RPMI7951 (cell line): ENCODE measurements at regions not wholly inside any gene's neighbourhood (a gene's known extent, or its start where the extent isn't known, plus 50 kb on each side); places are given as distances from the start of the nearest gene placed in this dataset.
"Not testable (repeated sequence)": the region's sequence is repeated elsewhere in the genome, so short reads cannot be mapped to it uniquely, and the experiment has no call there.

Experiments used
- DNase-seq: peaks from one replicate; pipeline ENCODE4 v3.0.0-alpha.2; 2012; ENCODE audit warnings: low read depth

DNA sequence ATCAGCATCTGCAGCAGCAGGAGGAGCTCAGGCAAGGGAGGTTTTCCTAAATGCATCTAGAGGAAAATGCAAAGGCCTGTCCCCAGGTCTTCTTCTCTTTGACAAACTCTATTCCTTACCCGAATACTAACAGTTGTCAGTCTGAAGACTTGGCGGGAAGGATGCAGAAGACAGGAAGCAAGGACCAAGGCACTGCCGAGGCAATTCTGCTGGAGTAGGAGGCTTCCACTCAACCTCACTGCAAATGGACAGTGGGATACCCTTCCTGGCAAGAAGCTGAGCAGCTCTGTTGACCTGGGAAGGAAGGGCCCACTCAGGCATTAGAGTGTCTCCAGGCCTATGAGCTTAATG, 373.0 kb downstream of the CCSER2 start:
- no peak for DNase-seq

DNA sequence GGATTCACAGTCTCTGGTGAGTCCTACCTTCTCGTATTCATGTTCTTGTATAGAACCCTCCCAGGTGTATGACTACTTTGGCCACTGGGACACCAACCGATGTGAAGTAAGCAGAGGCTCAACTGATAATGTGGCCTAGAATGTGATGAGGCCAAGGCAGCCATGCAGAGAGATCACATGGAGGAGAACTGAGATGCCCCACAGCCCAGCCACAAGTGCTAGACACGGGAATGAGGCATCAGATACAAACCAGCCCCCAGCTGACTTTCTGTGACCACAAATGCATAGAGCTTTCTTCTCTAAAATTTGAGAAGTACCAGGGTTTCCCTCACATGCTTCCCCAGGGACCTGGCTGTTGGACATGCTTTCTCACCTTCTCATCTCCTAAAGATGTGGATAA, 375.7 kb downstream of the CCSER2 start:
- no peak for DNase-seq

DNA sequence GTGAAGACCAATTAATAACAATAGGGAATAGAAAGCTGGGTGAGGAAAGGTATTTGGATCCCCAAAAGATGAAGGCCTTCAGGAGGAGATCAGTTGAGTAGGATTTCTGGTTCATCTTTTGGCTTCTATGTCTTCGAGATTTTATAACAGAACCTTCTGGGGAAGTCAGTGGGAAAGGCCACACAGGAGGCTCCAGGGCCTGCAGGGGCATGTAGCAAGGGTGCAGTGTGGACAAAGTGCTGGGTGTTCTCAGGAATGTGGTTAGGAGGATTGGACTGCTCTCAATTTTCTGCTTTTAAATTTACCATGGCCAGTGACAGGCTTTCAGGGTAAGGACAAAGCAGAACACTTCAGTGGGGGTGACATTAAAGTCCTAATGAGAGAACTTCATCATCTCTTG, 378.0 kb downstream of the CCSER2 start:
- no peak for DNase-seq

DNA sequence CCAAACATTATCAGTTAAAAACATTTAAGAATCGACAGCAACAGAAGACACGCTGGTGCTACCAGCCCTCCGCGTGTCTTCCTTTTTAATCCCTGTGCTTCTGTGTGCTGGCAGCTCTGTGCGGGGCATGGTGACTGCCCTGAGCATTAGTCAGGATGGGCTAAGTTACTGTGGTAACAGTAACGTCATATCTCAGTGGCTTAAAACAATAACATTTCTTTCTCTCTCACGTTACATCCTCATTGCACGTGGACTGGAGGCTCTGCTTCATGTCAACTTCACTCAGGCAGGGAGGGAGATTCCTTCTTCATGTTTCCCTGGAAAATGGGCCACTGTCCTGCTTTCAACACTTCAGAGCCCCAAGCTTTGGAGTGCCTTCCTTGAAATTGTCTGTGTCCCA, 378.5 kb downstream of the CCSER2 start:
- no peak for DNase-seq

DNA sequence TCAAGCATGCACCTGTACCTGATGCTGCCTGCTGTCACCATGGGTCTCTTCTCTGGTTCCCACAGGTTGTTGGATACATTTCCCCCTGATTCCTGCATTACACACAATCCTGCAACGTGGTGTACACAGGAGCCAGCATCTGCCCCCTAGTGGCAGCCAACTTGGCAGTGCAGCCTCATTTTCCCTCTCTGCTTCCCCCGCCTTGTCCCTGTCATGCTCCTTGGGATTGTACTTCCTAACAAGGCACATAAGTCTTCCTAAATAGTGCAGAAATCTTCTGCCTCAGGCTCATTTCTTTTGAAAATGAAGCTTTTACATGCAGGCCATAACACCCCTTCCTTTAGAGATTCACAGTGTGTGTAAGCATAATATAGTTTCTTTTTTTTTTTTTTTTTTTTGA, 387.5 kb downstream of the CCSER2 start:
- peak; percentile 6 for DNase-seq

DNA sequence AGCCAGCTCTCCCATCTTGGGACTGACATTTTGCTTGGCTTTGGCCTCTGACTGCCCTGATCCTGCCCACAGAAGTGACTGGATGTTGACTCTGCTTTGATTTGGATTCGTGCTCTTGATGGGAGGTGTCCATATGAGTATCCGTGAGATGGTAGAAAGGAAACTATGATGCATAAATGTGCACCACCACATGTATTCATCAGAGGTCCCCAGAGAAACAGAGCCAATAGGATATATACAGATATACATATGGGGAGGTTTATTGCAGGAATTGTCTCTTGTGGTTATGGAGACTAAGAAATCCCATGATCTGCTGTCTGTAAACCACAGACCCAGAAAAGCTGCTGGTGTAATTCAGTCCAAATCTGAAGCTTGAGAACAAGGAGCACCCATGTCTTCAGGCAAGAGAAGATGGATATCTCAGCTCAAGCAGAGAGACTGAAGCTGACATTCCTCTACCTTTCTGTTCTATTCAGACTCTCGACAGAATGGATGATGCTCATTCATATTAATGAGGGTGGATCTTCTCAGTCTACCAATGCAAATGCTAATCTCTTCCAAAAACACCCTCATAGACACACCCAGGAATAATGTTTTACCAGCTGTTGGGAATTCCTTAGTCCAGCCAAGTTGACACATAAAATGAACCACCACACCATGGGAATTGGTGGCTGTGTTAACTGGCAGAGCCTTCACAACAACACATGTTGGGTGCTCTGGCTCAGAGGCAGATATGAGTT, 390.7 kb downstream of the CCSER2 start:
- no peak for DNase-seq

DNA sequence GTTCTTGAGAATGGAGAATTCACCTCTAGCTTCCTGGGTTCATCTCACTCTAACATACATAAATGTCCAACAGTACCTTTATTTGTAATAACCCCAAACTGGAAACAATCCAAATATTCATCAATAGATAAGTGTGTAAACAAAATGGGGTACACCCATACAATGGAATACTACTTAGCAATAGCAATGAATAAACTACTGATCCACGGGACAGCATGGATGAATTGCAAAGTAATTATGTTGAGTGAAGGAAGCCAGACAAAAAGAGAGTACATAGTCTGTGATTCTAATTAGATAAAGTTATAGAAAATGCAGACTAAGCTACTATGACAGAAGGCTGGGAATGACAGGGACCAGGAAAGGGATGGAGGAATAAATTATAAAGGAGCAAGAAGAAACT, 391.3 kb downstream of the CCSER2 start:
- DNase-seq, result no peak

DNA sequence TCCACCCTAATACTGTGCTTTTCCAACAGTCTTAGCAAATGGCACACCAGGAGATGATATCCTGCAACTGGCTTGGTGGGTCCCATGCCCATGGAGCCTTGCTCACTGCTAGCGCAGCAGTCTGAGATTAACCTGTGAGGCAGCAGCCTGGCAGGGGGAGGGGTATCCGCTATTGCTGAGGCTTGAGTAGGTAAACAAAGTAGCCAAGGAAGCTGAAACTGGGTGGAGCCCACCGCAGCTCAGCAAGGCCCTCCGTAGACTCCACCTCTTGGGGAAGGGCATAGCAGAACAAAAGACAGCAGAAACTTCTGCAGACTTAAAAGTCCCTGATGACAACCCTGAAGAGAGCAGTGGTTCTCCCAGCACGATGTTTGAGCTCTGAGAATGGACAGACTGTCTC, 399.0 kb downstream of the CCSER2 start:
- DNase-seq, result no peak

DNA sequence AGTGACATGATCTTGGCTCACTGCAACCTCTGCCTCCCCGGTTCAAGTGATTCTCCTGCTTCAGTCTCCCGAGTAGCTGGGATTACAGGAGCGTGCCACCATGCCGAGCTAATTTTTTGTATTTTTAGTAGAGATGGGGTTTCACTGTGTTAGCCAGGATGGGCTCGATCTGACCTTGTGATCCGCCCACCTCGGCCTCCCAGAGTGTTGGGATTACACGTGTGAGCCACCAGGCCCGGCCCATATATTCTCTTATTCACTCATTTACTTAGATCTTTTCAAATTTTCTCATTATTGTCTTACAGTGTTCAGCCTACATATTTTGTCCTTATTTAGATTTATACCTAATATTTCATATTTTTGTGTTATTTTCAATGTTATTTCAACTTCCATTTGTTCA, 410.7 kb downstream of the CCSER2 start:
- not testable (repeated sequence) for DNase-seq

DNA sequence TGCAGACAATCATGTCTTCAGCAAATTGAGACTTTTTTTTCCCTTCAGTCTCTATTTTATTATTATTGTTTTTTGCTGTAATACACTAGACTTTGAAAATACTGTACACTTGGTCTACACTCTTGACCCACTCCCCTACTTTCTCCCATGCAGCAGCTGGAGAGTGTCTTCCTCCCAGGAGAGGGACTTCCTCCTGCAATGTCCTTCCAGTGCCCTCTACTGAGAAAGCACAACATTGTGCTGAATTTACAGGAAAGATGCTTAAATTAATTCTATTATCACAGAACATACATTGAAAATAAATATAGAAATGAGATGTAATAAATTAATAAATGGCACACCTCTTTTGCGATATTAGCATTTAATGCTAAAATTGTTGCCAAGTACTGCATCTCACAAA, 411.3 kb downstream of the CCSER2 start:
- no peak for DNase-seq

DNA sequence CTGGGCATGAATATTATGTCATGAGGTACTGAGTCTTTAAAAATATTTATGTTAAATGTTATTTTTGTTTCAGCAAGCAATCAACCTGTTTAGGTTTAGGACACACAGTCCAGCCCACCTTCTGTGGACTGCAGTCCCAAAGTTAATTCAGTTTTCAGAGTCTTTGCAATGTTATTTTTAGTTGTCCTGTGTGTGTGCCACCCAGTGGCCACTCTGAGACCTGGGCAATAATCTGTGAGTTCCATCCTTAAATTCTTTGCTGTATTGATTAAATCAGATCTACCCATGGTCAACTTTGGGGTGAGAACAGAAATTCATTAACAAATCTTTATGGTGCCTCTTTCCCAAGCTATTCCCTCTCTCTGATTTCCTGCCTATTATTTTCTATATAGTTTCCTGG, 415.1 kb downstream of the CCSER2 start:
- DNase-seq, result no peak

DNA sequence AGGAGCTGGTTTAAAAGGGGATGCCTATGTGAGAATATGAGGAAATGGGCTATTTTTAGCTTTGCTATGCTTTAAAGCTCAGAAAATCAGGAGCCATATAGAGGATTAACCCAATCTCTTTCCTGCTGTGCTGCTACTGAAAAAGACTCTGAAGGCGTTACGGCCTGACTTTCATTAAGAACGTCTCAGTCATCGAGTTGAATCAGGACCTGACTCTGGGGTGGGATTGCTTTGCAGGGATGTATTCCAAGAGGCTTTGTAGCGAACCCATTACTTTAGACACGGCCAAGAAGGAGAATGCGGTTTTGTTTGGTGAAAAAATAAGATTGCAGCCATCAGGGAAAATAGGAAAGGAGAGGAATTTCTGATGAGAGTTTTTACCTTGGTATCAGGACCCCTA, 426.9 kb downstream of the CCSER2 start:
- DNase-seq, result no peak

DNA sequence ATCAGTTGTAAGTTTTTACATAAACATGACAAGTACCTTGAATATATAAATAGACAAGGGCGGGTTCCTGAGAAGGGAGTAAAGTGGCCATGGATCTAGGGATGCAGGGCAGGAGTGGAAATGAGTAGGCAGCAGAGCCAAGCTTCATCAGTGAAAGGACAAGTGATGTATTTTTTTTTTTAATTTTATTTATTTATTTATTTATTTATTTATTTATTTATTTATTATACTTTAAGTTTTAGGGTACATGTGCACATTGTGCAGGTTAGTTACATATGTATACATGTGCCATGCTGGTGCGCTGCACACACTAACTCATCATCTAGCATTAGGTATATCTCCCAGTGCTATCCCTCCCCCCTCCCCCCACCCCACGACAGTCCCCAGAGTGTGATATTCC, 428.3 kb downstream of the CCSER2 start:
- DNase-seq, result not testable (repeated sequence)

DNA sequence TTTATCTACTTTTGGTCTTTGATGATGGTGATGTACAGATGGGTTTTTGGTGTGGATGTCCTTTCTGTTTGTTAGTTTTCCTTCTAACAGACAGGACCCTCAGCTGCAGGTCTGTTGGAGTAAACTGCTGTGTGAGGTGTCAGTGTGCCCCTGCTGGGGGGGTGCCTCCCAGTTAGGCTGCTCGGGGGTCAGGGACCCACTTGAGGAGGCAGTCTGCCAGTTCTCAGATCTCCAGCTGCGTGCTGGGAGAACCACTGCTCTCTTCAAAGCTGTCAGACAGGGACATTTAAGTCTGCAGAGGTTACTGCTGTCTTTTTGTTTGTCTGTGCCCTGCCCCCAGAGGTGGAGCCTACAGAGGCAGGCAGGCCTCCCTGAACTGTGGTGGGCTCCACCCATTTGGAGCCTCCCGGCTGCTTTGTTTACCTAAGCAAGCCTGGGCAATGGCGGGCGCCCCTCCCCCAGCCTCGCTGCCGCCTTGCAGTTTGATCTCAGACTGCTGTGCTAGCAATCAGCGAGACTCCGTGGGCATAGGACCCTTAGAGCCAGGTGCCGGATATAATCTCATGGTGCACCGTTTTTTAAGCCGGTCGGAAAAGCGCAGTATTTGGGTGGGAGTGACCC, 433.7 kb downstream of the CCSER2 start:
- DNase-seq, result not testable (repeated sequence)

DNA sequence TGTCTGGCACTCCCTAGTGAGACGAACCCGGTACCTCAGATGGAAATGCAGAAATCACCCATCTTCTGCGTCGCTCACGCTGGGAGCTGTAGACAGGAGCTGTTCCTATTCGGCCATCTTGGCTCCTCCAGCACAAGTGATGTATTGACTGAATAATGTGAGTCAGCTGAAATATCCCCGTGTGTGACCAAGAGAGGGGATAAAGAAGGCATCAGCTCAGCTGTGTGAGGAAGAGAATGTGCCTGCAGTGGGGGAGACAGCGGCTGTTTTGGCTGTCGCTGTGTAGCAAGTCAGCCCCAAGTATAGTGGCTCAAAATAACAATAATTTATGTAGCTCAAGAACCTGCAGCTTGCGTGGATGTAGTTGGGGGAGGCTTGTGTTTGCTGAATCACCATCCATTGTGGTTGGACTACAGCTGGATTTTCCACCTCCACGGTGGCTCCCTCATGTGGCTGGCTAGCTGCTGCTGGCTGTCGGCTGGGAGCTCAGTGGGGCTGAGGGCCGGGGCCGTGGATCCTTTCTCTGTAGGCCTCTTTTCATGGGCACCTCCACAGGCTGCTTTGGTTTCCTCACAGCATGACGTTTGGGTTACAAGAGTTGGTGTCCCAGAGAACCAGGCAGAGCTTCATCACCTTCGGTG, 434.5 kb downstream of the CCSER2 start:
- no peak for DNase-seq

DNA sequence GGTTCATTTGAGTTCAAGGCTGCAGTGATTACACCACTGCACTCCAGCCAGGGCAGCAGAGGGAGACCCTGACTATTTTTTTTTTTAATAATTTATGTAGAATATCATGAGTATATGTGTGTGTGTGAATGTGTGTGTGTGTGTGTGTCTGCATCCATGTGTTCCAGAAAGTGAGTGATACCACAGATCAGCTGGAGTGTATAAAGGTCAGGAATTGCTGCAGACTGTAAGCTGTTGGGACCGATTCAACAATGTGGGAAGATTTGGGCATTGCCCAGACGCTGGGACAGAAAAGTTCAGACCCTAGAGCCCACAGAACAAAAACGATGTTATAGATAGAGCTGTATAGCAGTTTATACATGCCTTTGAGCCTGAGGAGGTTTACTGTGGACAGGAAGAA, 435.6 kb downstream of the CCSER2 start:
- DNase-seq, result no peak

DNA sequence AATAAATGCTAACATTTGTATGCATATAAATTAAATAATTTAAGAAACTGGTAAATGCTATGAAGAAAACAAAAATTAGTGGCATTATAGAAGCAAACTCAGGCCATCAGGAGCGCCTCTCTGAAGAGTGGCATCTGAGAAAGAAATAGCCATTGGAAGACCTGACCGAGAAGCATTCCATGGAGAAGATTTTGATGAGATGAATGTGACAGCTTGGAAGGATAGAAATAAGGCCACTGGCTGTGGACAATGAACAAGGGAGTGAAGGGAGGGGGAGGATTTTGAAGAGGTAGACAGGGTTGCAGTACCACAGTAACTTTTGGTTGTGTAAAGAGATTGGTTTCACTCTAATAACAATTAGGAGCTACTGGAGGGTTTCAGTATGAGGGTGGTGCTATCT, 436.7 kb downstream of the CCSER2 start:
- DNase-seq, result no peak

DNA sequence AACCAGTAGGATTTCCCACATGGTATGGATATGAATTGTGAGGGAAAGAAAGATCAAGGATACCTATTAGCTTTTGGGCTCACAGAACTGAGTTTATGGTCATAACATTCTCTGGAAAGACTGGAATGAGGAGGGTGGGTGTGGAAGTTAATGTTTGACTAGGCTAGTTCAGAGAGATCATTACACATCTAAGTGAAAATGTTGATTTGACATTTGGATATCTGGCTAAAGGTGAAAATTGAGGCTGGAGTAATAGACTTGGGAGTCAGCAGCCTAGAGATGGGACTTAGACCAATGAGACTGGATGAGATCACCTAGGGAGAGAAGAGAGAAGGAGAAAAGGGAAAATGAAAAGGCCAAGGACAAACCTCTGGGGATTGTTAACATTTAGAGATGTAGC, 437.3 kb downstream of the CCSER2 start:
- no peak for DNase-seq

DNA sequence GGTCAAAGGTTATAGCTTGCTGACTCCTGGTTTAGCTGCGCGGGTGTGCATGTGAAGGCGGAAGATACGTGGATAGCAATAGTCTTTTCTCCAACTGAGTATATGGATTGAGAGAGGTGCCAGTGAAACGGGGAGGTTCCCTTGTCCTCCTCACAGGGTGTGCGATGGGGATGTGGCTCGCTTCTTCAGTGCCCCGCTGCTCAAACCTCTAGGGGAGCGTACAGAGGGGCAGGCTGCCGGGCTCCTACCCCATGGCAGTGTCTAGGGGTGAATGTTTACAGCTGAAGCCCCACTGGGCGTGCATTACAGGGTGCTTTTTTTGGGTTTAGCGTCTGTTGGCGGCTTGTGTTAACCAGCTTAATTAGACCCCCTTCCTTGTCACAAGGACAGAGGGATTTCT, 438.5 kb downstream of the CCSER2 start:
- DNase-seq, result no peak

DNA sequence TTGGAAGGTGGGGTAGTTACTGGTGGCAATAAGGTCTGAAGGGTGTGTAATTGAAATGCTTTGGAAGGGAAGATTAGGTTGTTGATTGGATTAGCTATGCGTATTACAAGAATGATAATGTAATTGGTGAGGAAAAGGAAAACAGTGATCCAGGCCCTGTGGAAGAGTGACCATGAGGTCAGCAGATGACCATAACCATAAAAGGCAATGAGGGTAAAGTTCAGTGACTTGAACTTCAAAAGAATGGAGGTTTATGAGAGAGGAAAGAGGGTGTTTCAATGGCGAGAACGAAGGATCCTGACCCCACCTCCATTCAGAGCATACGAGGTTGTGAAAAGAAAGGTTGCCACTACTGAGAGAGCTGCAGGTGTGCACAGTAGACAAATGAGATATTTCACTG, 439.7 kb downstream of the CCSER2 start:
- DNase-seq, result no peak

DNA sequence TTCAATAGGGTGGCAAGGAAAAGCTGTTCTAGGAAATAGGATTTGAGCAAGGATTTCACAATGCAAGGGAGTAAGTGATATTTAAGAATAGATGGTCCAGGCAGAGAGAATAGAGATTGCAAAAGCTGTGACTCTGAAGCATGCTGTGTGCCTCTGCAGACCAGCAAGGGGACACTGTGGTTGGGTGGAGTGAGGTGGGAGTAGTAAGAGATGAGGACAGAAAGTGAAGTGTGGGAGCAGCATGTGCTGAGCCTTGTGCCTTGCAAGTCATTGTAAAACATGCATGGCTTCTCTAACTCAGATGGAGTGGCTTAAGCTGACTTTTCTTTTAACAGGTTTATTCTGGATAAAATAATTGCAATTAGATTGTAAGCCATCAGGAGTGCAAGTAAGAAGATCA, 442.4 kb downstream of the CCSER2 start:
- DNase-seq, result no peak

DNA sequence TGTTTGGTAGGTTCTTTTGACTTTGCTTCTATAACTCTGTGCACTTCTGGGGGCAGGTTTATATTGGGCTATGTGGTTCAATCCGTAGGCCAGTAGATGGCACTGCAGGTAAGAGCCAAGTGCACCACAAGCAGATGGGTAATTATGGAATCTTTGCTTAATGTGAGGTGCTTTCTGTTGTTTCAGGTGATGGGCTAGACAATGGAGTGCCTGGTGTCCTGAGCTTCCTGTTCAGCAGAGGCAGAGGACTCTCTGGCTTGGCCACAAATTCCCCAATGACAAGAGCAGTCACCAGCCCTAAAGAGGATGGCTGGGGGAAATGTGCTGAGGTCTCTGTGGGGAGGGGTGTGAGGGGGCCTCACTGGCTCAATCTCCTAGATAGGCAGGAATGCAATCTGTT, 455.0 kb downstream of the CCSER2 start:
- no peak for DNase-seq

DNA sequence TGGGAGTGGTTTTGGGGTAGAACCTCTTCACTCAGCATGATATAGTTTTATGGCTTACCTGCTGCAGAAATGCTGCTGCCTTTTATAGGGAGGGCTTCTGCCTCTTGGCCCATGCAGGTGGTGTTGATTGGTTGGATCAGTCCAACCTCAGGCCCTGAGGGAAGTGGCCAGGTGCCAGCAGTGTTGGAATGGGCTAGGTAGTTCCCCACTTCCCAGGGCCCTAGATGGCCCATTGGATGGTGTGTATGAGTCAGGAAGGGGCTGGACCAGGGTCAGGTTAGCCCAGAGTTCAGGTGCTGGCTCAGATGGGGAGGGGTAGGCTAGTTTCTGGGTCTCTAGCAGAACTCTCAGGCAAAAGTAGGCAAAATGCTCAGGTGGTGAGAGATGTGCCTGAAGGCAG, 455.5 kb downstream of the CCSER2 start:
- DNase-seq, result no peak

DNA sequence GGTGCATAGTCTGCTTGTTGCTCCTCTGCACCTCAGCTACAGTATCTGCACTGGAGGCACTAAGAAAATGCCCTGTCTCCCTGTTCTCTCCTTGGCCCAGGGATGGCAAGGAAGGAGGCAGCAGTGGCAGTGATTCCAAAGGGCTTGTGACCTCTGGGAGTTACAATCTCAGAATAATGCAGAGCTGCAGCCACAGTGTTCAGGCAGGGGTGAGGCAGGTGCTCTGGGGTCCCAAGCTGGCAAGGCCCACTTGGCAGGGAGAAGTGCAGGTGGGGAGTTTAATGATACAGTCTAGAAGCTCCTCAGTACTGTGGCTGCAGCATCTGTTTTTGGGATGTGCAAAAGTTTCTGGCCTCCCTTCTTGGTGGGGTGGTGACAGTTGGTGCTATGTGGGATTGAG, 456.4 kb downstream of the CCSER2 start:
- DNase-seq, result no peak
